Spinal cord (tissue), 9 donors: ENCODE measurements at regions not wholly inside any gene's neighbourhood (a gene's known extent, or its start where the extent isn't known, plus 50 kb on each side); places are given as distances from the start of the nearest gene placed in this dataset.
A peak's percentile ranks its signal among the peaks of the same experiment; 100 is the strongest.

Source experiments
- DNase-seq, 6 donors: peaks; one replicate each; pipeline versions ENCODE4 v3.0.0 to v3.0.0-alpha.2; 2013 to 2015; ENCODE audit warnings: low spot score in 6 of 6, low read depth in 4 of 6
- H3K27ac ChIP-seq: one replicate; pipeline ENCODE4 v1.5.1; 2013; ENCODE audit warnings: low read depth, low read length, control low read depth
- H3K27me3 ChIP-seq: one replicate; pipeline ENCODE4 v1.6.1; 2013; ENCODE audit warnings: low read length; ENCODE audit not compliant: control insufficient read depth, insufficient read depth
- H3K36me3 ChIP-seq: one replicate; pipeline ENCODE4 v1.6.1; 2013; ENCODE audit warnings: low read length; ENCODE audit not compliant: control insufficient read depth, insufficient read depth
- H3K4me1 ChIP-seq: one replicate; pipeline ENCODE4 v1.6.1; 2013; ENCODE audit warnings: low read length; ENCODE audit not compliant: control insufficient read depth, insufficient read depth
- H3K4me3 ChIP-seq: one replicate; pipeline ENCODE4 v1.5.1; 2013; ENCODE audit warnings: low read depth, low read length, control low read depth
- H3K9me3 ChIP-seq: one replicate; pipeline ENCODE4 v1.6.1; 2013; ENCODE audit warnings: low read length; ENCODE audit not compliant: control insufficient read depth, insufficient read depth
- WGBS: methylation state at CpG from one replicate; pipeline ENCODE4 v1.1.5; 2013; ENCODE audit warnings: missing lambda C conversion rate; ENCODE audit not compliant: insufficient coverage; 5-methylcytosine and 5-hydroxymethylcytosine counted together
- donor health status: healthy.

DNA sequence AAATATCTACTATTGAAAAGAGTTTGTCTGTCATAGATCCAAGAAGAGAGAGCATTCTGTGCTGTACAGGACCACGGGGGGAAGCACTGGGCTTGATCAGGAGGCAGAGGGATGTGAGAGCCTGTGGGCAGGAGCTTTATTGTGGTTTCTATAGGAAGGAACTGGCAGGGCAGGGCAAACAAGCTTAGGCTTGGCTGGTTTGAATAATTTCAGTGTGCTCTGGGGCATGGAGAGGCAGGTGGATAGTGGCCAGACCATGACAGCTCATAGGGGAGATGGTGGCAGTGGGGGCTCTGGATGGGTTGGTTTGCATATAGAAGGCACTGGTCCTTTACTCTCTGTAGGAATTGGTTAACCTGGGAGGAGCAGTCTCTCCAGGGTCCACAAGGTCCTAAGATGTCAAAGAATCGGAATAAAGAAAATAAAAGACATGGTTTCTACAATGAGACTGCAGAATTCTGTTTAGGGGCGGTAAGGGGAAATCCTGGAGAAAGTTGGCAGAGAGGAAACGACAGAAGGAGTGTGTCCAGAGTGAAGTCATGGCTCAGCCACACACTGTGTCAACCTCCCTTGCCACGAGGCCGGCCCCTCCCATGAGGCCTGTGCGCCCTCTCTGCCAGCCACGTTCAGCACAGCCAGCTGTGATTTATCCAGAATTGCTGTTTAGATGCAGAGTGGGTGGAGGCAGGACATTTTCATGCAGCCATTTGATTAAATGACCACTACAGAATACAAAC is 81.7 kb upstream of the PGBD5 start:
- no peaks in the 10 kb centered on the region for H3K27me3 ChIP-seq
- H3K4me1 ChIP-seq, result peaks cover 6% of the 10 kb centered on the region
- 33% methylated on average over 6 of the region's 8 CpGs for WGBS
- no peak overlapping the region for H3K4me3 ChIP-seq
- H3K36me3 ChIP-seq, result no peaks in the 10 kb centered on the region
- no peaks in the 10 kb centered on the region for H3K9me3 ChIP-seq
- DNase-seq, result peak in 1 of 6 donors; percentile 28
- H3K27ac ChIP-seq, result no peak overlapping the region

DNA sequence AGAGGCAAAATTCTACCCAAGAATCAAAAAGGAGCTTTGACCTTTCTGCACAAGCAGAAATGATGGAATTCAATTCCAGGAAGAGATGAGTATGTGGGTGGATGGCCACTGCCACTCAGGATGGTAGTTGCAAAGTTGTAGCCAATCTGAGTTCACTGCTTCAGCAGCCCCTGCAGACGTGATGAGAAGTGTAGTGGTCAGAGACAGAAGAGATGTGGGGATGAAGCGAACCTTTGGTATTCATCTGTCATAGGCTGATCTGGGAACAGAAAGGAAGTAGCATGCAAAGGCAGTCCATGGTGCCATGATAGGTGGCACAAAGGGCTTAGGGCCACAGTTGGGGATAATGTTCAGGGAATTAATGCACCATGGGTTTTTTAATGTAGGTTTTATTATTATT is 81.1 kb upstream of the PGBD5 start:
- no peak overlapping the region for H3K4me3 ChIP-seq
- no peaks in the 10 kb centered on the region for H3K36me3 ChIP-seq
- H3K27me3 ChIP-seq, result no peaks in the 10 kb centered on the region
- WGBS, result 100% methylated on average over 2 of the region's 2 CpGs
- no peak overlapping the region for H3K27ac ChIP-seq
- no peak for DNase-seq
- peaks cover 6% of the 10 kb centered on the region for H3K4me1 ChIP-seq
- no peaks in the 10 kb centered on the region for H3K9me3 ChIP-seq

DNA sequence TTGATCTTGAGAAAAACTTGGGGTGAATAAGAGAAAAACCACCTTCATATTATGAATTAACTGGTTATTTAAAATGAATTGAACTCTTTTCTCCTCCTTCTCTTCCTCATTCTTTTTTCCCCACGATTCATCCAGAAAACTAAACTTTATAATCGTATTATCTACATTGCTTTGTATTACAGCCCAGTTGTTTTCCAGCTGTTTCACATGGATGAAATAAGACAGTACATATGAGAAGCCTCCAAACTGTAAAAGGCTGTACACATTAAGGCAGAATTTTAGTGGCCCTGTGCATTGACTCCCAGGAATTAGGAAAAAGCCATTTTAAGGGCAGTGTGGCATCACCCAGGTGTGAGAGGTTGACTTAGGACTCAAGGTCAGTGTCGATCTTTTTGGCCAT is 80.3 kb upstream of the PGBD5 start:
- H3K9me3 ChIP-seq, result no peaks in the 10 kb centered on the region
- 100% methylated on average over 1 of the region's 3 CpGs for WGBS
- peaks cover 6% of the 10 kb centered on the region for H3K4me1 ChIP-seq
- no peak for DNase-seq
- no peaks in the 10 kb centered on the region for H3K36me3 ChIP-seq
- no peaks in the 10 kb centered on the region for H3K27me3 ChIP-seq
- H3K27ac ChIP-seq, result no peak overlapping the region
- no peak overlapping the region for H3K4me3 ChIP-seq

DNA sequence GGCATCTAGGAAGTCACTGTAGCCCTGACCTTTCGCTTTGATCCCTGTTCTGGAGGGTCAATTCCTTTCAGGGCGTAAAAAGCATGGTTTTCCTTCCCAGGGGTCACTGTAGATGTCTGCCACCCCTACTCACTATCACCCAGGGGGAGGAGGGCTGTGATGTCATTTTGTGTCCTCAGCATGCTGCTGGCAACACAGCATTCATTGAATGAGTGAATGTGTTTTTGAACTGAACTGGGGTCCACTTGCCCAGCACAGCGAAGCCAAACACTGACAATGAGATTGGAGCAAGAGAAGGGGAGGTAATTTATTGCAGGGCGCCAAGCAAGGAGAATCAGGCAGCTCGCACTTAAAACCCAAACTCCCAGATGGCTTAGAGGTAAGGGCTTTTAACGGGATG is 78.2 kb upstream of the PGBD5 start:
- Histone ChIP-seq H3K27ac (no peak overlapping the region), H3K4me1 (peaks cover 10% of the 10 kb centered on the region), H3K4me3 (no peak overlapping the region), H3K36me3 (no peaks in the 10 kb centered on the region), H3K9me3 (no peaks in the 10 kb centered on the region), H3K27me3 (no peaks in the 10 kb centered on the region)
- DNase-seq, result peak in 1 of 6 donors; percentile 37
- WGBS, result 30% methylated on average over 1 of the region's 6 CpGs

DNA sequence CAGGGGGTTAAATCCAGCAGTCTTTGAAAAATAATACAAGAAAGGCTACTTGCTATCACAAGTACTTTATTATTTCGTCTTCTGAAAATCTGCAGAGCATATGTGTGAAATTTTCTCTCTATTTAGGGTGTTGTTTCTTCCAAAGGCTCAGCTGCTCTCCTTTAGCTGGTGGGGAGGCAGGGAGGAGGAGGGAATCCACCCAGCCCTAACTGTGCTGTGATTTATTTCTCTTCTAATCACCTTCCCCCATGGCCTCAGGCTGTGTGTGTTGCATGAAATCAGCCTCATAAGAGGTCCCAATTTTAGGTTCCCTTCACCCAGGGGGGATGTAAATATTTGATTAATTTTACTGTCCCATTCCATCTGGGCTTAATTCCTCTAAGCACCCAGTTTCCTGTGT is 77.6 kb upstream of the PGBD5 start:
- DNase-seq, result peak in 2 of 6 donors; percentile 48 to 56
- no CpG with 5 or more reads among the region's 1 CpG for WGBS
- no peaks in the 10 kb centered on the region for H3K36me3 ChIP-seq
- no peaks in the 10 kb centered on the region for H3K9me3 ChIP-seq
- no peak overlapping the region for H3K4me3 ChIP-seq
- peaks cover 13% of the 10 kb centered on the region for H3K4me1 ChIP-seq
- H3K27ac ChIP-seq, result no peak overlapping the region
- no peaks in the 10 kb centered on the region for H3K27me3 ChIP-seq

DNA sequence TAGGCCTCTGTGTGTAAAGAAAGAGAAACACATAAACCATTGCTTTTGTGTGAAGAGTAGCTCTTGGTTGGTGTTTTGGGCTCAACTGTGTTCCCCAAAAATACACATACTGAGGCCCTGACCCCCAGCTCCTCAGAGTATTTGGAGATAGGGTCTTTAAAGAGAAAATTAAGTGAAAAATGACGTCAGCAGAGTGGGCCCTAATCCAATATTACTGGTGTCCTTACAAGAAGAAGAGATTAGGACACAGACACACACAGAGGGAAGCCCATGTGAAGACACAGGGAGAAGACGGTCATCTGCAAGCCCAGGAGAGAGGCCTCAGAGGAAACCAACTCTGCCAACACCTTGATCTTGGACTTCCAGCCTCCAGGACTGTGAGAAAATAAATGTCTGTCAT is 76.9 kb upstream of the PGBD5 start:
- Histone ChIP-seq H3K9me3 (no peaks in the 10 kb centered on the region), H3K27me3 (no peaks in the 10 kb centered on the region), H3K27ac (no peak overlapping the region), H3K36me3 (no peaks in the 10 kb centered on the region), H3K4me1 (peaks cover 13% of the 10 kb centered on the region), H3K4me3 (no peak overlapping the region)
- 67% methylated on average over 1 of the region's 2 CpGs for WGBS
- no peak for DNase-seq

DNA sequence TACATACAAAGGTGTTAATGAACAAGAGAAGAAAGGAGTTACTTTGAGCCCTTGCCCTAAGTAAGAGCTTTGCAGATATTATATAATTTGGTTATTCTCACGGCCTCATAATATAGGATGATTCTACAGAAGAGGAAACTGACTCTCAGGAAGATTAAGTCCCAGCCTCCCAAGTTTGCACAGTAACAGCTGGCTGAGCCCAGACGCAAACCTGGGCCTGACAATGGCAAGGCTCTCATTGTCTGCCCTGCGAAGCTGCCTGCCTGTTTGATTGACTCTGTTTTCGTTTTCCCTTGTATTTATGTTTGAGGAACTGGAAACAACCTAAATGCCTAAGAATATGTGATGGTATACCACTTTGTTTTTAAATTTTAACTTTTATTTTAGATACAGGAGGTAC is 76.2 kb upstream of the PGBD5 start:
- DNase-seq, result no peak
- no peaks in the 10 kb centered on the region for H3K9me3 ChIP-seq
- peaks cover 8% of the 10 kb centered on the region for H3K4me1 ChIP-seq
- no peaks in the 10 kb centered on the region for H3K27me3 ChIP-seq
- H3K27ac ChIP-seq, result no peak overlapping the region
- 71% methylated on average over 2 of the region's 4 CpGs for WGBS
- H3K36me3 ChIP-seq, result no peaks in the 10 kb centered on the region
- no peak overlapping the region for H3K4me3 ChIP-seq

DNA sequence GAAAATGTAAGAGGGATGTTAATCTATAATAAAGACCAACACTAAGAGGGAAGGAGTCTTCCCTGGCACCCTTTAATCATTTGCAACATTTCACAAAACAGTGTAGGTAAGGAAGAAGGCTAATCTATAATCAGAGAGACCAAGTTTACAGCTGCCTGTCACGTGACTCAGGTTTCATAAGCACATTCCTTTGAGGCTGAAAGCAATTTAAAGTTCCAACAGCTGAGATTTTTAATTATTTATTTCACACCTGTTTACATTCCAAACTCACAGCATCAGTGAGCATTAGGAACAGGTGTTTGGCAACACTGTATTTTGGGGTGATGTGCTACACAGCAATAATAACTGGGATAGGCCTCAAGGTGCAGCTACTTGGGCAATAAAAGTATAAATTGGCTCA is 75.7 kb upstream of the PGBD5 start:
- DNase-seq, result peak in 1 of 6 donors; percentile 68
- WGBS, result no CpG with 5 or more reads among the region's 1 CpG
- Histone ChIP-seq H3K4me3 (no peak overlapping the region), H3K9me3 (no peaks in the 10 kb centered on the region), H3K4me1 (peaks cover 8% of the 10 kb centered on the region), H3K36me3 (no peaks in the 10 kb centered on the region), H3K27ac (no peak overlapping the region), H3K27me3 (no peaks in the 10 kb centered on the region)

DNA sequence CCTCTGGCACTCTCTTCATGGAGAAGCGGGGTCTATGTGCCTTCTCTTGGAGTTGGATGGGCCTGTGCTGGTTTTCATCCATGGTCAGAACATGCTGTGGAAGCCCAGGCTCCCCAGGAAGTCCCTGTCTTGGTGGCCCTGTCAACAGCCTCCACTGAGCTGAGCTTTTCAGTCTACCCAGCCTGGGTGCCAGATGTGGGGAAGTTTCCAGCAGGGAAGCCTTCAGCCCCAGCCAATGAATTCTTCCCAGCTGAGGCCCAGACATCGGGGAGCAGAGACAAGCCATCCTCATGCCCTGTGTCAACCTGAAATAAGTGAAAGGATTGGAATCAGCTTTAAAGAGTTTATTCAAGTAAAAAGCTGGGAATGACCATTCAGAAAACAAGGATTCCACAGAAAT is 75.1 kb upstream of the PGBD5 start:
- H3K9me3 ChIP-seq, result no peaks in the 10 kb centered on the region
- H3K4me1 ChIP-seq, result peaks cover 8% of the 10 kb centered on the region
- WGBS, result 92% methylated on average over 1 of the region's 2 CpGs
- no peak overlapping the region for H3K4me3 ChIP-seq
- no peaks in the 10 kb centered on the region for H3K27me3 ChIP-seq
- no peaks in the 10 kb centered on the region for H3K36me3 ChIP-seq
- DNase-seq, result no peak
- no peak overlapping the region for H3K27ac ChIP-seq

DNA sequence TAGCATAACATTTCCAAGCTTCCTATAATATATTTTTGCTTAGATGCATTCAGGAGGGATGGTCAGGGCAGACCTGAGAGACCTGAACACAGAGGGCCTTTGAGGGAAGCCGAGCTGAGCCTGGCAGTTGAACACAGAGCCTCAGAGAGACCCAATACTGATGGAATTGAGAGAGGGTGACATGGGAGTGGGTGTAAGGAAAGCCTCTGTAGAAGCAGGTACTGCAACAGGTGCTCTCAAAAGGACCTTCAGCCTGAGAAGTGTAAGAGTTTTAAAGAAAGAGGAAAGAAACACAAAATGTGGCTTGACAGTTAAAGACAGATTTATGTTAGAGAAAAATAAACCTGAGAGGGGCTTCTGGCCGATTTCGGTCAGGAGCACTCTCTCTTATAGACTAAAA is 73.9 kb upstream of the PGBD5 start:
- WGBS, result 94% methylated on average over 1 of the region's 3 CpGs
- Histone ChIP-seq H3K36me3 (no peaks in the 10 kb centered on the region), H3K9me3 (no peaks in the 10 kb centered on the region)

More for the DNA sequence above, 73.9 kb upstream of the PGBD5 start:
- no peak overlapping the region for H3K4me3 ChIP-seq
- peaks cover 8% of the 10 kb centered on the region for H3K4me1 ChIP-seq
- DNase-seq, result no peak
- H3K27me3 ChIP-seq, result no peaks in the 10 kb centered on the region
- no peak overlapping the region for H3K27ac ChIP-seq
